22Rv1 (cell line): ENCODE measurements at regions not wholly inside any gene's neighbourhood (a gene's known extent, or its start where the extent isn't known, plus 50 kb on each side); places are given as distances from the start of the nearest gene placed in this dataset.

Source experiments
- ZFX ChIP-seq: fragments of 450-650 bp; IDR thresholded peaks from 2 replicates; pipeline ENCODE4 v1.6.1; 2017; ENCODE audit warnings: antibody characterized with exemption, borderline replicate concordance
- TF ChIP-seq, protein P1 (sequence below): fragments of 450-650 bp; IDR thresholded peaks from 2 replicates; pipeline ENCODE4 v1.5.1; 2017; ENCODE audit warnings: mild to moderate bottlenecking

DNA sequence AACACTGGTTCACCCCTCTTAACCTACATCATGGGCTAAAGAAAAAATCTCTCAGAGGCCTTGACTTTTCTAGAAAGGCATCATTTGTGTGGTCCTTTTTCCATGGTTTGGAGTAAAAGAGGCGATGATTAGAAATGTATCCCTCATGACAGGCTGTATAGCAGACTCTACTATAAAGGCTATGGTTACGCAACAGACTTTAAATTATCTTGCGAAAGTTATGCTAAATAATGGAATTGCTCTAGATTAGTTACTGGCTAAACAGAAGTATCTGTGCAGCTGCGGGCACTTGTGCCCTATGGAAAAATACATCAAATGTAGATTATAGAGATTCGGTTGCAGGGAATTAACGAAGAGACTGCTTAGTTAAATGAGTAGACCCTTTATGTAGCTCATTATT lies 101.6 kb downstream of the TMEM47 start:
- TF ChIP-seq, protein P1, sequence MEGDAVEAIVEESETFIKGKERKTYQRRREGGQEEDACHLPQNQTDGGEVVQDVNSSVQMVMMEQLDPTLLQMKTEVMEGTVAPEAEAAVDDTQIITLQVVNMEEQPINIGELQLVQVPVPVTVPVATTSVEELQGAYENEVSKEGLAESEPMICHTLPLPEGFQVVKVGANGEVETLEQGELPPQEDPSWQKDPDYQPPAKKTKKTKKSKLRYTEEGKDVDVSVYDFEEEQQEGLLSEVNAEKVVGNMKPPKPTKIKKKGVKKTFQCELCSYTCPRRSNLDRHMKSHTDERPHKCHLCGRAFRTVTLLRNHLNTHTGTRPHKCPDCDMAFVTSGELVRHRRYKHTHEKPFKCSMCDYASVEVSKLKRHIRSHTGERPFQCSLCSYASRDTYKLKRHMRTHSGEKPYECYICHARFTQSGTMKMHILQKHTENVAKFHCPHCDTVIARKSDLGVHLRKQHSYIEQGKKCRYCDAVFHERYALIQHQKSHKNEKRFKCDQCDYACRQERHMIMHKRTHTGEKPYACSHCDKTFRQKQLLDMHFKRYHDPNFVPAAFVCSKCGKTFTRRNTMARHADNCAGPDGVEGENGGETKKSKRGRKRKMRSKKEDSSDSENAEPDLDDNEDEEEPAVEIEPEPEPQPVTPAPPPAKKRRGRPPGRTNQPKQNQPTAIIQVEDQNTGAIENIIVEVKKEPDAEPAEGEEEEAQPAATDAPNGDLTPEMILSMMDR: no peak
- no peak for TF ChIP-seq ZFX
